Progenitor cell of endocrine pancreas (in vitro differentiated cells): ENCODE measurements at regions not wholly inside any gene's neighbourhood (a gene's known extent, or its start where the extent isn't known, plus 50 kb on each side); places are given as distances from the start of the nearest gene placed in this dataset.

Experiments used
- DNase-seq: peaks from one replicate; pipeline ENCODE4 v3.0.0; 2021; ENCODE audit warnings: low spot score; ENCODE audit not compliant: unreplicated experiment
- H3K27ac Mint-ChIP-seq: 2 replicates; pipeline ENCODE4 v1.8.0; 2021; ENCODE audit warnings: mild to moderate bottlenecking, moderate library complexity, mixed read lengths
- H3K27me3 Mint-ChIP-seq: 2 replicates; pipeline ENCODE4 v1.8.0; 2021; ENCODE audit warnings: mixed read lengths
- H3K36me3 Mint-ChIP-seq: 2 replicates; pipeline ENCODE4 v1.8.0; 2022; ENCODE audit warnings: mixed read lengths; ENCODE audit not compliant: insufficient read depth
- H3K4me1 Mint-ChIP-seq: 2 replicates; pipeline ENCODE4 v1.8.0; 2021; ENCODE audit warnings: low read depth, mixed read lengths
- H3K4me3 Mint-ChIP-seq: 2 replicates; pipeline ENCODE4 v1.8.0; 2021; ENCODE audit warnings: low read depth, mild to moderate bottlenecking, moderate library complexity, mixed read lengths
- H3K9me3 Mint-ChIP-seq: 2 replicates; pipeline ENCODE4 v1.8.0; 2021; ENCODE audit warnings: low read depth, mixed read lengths
- TF ChIP-seq, protein P1 (sequence below): fragments of 200-600 bp; sonication (generic); IDR thresholded peaks from one replicate; pipeline ENCODE4 v1.5.0; 2021; ENCODE audit warnings: antibody characterized with exemption, mild to moderate bottlenecking; ENCODE audit not compliant: unreplicated experiment

- peaks cover 4% of the 10 kb centered on the region for H3K4me1 Mint-ChIP-seq
- H3K27ac Mint-ChIP-seq, result no peak overlapping the region
- no peaks in the 10 kb centered on the region for H3K9me3 Mint-ChIP-seq
- H3K27me3 Mint-ChIP-seq, result peaks cover 22% of the 10 kb centered on the region
- no peak for DNase-seq
- TF ChIP-seq, protein P1, sequence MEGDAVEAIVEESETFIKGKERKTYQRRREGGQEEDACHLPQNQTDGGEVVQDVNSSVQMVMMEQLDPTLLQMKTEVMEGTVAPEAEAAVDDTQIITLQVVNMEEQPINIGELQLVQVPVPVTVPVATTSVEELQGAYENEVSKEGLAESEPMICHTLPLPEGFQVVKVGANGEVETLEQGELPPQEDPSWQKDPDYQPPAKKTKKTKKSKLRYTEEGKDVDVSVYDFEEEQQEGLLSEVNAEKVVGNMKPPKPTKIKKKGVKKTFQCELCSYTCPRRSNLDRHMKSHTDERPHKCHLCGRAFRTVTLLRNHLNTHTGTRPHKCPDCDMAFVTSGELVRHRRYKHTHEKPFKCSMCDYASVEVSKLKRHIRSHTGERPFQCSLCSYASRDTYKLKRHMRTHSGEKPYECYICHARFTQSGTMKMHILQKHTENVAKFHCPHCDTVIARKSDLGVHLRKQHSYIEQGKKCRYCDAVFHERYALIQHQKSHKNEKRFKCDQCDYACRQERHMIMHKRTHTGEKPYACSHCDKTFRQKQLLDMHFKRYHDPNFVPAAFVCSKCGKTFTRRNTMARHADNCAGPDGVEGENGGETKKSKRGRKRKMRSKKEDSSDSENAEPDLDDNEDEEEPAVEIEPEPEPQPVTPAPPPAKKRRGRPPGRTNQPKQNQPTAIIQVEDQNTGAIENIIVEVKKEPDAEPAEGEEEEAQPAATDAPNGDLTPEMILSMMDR, result no peak
- no peaks in the 10 kb centered on the region for H3K36me3 Mint-ChIP-seq
- no peak overlapping the region for H3K4me3 Mint-ChIP-seq
Observed at GRCh38 chr4:3818371-3818770, 52.2 kb downstream of the ADRA2C start.

- Mint-ChIP-seq H3K4me3 (no peak overlapping the region), H3K27ac (peak overlapping the region; percentile 39), H3K27me3 (peaks cover 25% of the 10 kb centered on the region), H3K36me3 (no peaks in the 10 kb centered on the region), H3K4me1 (peaks cover 4% of the 10 kb centered on the region), H3K9me3 (no peaks in the 10 kb centered on the region)
- TF ChIP-seq, protein P1, result no peak
- no peak for DNase-seq
Observed at GRCh38 chr4:3819210-3819919, 53.2 kb downstream of the ADRA2C start.

GRCh38 chr4:3820016-3820805 is 54.0 kb downstream of the ADRA2C start:
- no peak overlapping the region for H3K4me3 Mint-ChIP-seq
- no peaks in the 10 kb centered on the region for H3K36me3 Mint-ChIP-seq
- H3K4me1 Mint-ChIP-seq, result peaks cover 4% of the 10 kb centered on the region
- no peak overlapping the region for H3K27ac Mint-ChIP-seq
- peaks cover 33% of the 10 kb centered on the region for H3K27me3 Mint-ChIP-seq
- no peak for DNase-seq
- TF ChIP-seq, protein P1, result no peak
- no peaks in the 10 kb centered on the region for H3K9me3 Mint-ChIP-seq

- no peak overlapping the region for H3K4me3 Mint-ChIP-seq
- no peaks in the 10 kb centered on the region for H3K9me3 Mint-ChIP-seq
- H3K27ac Mint-ChIP-seq, result no peak overlapping the region
- TF ChIP-seq, protein P1, result no peak
- H3K4me1 Mint-ChIP-seq, result peaks cover 4% of the 10 kb centered on the region
- H3K36me3 Mint-ChIP-seq, result no peaks in the 10 kb centered on the region
- peaks cover 35% of the 10 kb centered on the region for H3K27me3 Mint-ChIP-seq
- DNase-seq, result no peak
Observed at GRCh38 chr4:3820806-3821579, 54.8 kb downstream of the ADRA2C start.

DNA sequence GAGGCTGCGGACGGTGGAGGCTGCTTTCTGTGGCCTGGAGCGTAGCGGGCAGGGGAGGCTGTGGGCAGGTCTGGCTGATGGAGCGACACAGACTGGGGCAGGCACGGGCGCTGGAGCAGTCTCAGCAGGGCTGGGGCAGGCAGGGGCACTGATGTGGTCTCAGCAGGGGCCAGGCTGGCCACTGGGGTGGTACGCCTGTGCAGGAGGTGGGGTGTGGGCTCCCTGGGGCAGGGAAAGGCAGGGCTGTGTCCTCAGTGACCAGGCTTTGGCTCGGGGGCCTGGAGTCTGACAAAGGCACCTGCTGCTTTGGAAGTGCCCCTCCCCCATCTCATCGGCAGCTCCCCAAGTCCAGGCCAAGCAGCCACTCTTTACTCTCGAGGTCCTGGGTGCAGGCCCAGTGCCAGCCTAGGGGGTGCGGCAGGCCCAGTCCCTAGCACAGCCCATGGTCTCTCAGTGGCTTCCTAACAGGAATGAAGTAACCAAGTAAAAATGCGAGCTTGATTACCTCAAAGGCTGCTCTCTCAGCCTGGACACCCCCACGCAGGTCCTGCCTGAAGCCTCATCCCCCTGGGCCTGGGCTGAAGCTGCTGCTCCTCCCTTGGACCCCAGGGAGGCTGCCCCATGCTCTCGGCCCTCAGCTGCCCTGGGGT is 55.5 kb downstream of the ADRA2C start:
- Mint-ChIP-seq H3K9me3 (no peaks in the 10 kb centered on the region), H3K27me3 (peaks cover 35% of the 10 kb centered on the region), H3K4me1 (peaks cover 4% of the 10 kb centered on the region), H3K4me3 (no peak overlapping the region), H3K27ac (no peak overlapping the region), H3K36me3 (no peaks in the 10 kb centered on the region)
- no peak for DNase-seq
- TF ChIP-seq, protein P1, result no peak
